Left ventricle myocardium inferior (tissue), 1 donor: ENCODE measurements at regions not wholly inside any gene's neighbourhood (a gene's known extent, or its start where the extent isn't known, plus 50 kb on each side); places are given as distances from the start of the nearest gene placed in this dataset.

Source experiments
- DNase-seq: peaks from one replicate; pipeline ENCODE4 v3.0.0-alpha.2; 2020
- H3K27ac ChIP-seq: fragments of 200-600 bp; replicated peaks from 2 replicates; pipeline ENCODE4 v1.8.0; 2021
- H3K27me3 ChIP-seq: fragments of 200-600 bp; 2 replicates; pipeline ENCODE4 v1.8.0; 2021; ENCODE audit warnings: low read depth
- H3K36me3 ChIP-seq: fragments of 200-600 bp; 2 replicates; pipeline ENCODE4 v1.8.0; 2021
- H3K4me1 ChIP-seq: fragments of 200-600 bp; 2 replicates; pipeline ENCODE4 v1.8.0; 2021
- H3K4me3 ChIP-seq: fragments of 200-600 bp; 2 replicates; pipeline ENCODE4 v1.8.0; 2021; ENCODE audit warnings: mild to moderate bottlenecking, moderate library complexity
- H3K9me3 ChIP-seq: fragments of 200-600 bp; replicated peaks from 2 replicates; pipeline ENCODE4 v1.8.0; 2021
- intact Hi-C: fragments of 100-400 bp; cut with micrococcal nuclease; formaldehyde crosslinking; loops from one replicate; pipeline ENCODE4 v1.11.0; 2022
- TF ChIP-seq, protein P1 (sequence below): fragments of 200-600 bp; IDR thresholded peaks from 2 replicates; pipeline ENCODE4 v1.8.0; 2021; ENCODE audit warnings: antibody characterized with exemption, mild to moderate bottlenecking, borderline replicate concordance
- donor health status: DM: no; HTN: yes; CAD: no; lungs with severe emphysema.

DNA sequence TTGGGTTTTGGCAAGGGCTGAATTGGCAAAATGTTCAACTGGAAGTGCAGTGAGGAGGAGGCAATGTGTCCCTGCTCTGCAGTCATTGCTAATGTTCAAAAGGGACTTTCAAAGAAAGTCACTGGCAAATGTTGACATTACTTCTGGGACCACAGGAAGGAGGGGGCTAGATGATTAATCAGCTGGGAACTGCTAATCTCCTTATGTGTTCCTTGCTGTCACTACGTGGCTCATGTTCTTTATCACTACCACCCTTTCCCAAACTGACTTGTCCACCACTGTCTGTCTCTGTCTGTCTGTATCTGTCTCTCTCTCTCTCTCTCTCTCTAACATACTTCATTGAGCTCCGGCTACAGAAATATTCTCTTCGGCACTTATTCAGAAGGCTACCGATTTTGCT lies 86.9 kb upstream of the MTPN start:
- no peaks in the 10 kb centered on the region for H3K4me1 ChIP-seq
- no peaks in the 10 kb centered on the region for H3K27me3 ChIP-seq
- TF ChIP-seq, protein P1, sequence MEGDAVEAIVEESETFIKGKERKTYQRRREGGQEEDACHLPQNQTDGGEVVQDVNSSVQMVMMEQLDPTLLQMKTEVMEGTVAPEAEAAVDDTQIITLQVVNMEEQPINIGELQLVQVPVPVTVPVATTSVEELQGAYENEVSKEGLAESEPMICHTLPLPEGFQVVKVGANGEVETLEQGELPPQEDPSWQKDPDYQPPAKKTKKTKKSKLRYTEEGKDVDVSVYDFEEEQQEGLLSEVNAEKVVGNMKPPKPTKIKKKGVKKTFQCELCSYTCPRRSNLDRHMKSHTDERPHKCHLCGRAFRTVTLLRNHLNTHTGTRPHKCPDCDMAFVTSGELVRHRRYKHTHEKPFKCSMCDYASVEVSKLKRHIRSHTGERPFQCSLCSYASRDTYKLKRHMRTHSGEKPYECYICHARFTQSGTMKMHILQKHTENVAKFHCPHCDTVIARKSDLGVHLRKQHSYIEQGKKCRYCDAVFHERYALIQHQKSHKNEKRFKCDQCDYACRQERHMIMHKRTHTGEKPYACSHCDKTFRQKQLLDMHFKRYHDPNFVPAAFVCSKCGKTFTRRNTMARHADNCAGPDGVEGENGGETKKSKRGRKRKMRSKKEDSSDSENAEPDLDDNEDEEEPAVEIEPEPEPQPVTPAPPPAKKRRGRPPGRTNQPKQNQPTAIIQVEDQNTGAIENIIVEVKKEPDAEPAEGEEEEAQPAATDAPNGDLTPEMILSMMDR: no peak
- no peak for DNase-seq
- H3K27ac ChIP-seq: no peak overlapping the region
- intact Hi-C loops: no loop called here
- no peaks in the 10 kb centered on the region for H3K9me3 ChIP-seq
- H3K4me3 ChIP-seq: no peak overlapping the region
- H3K36me3 ChIP-seq: no peaks in the 10 kb centered on the region

DNA sequence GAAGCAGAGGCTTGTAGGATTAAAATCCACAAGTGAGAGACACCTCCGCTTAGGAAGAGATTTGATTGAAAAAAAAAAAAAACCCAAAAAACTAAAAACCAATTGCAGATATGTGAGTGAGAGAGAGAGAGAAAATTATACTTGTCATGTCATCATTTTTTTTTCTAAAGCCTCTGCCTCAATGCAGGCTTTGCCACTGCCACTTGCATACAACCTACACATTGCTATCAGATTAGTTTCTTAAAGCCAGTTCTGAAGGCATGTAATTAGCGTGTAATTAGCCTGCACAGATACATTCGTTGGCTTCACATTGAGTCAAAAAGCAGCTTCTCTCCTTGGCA lies 86.1 kb upstream of the MTPN start:
- TF ChIP-seq, protein P1: no peak
- no peak for DNase-seq
- intact Hi-C loops: no loop called here

DNA sequence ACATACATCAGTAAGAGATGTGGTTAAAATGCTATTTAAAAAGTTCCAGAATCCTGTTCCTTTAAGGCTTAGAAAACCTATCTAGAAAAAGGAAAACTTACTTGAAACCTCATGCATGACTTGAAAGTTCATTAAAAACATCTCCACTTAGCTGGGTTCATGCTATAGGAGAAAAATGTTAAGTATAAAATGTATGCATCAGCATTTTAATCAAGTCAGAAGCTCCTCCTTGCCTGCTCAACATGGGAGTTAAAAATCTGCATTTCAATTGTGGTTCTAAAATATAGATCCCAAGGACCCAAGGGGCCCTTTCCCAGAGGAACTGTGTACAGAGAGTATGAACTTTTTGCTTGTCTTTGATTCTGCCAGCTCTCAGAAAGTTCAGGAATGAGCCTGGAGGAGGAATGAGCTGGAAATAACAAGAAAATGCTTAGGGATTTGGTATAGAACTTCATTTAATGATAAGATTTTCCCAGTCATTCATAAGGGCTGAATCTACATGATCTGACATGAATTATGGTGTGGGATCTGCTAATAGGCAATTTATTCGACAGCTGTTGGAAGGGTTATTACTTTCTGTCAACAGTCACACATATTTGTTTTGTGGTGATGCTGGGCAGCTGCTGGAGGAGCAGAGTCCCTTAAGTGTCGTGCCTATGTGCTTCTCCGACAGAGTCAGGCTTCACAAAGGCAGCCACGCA lies 85.6 kb upstream of the MTPN start:
- H3K4me1 ChIP-seq: peaks cover 2% of the 10 kb centered on the region
- H3K27ac ChIP-seq: no peak overlapping the region
- DNase-seq: no peak
- no peaks in the 10 kb centered on the region for H3K36me3 ChIP-seq
- TF ChIP-seq, protein P1: no peak
- H3K9me3 ChIP-seq: no peaks in the 10 kb centered on the region
- H3K4me3 ChIP-seq: no peak overlapping the region
- intact Hi-C loops: no loop called here
- H3K27me3 ChIP-seq: no peaks in the 10 kb centered on the region

More for the DNA sequence above, 86.1 kb upstream of the MTPN start:
- H3K4me1 ChIP-seq: no peaks in the 10 kb centered on the region
- H3K4me3 ChIP-seq: no peak overlapping the region
- H3K27me3 ChIP-seq: no peaks in the 10 kb centered on the region
- H3K9me3 ChIP-seq: no peaks in the 10 kb centered on the region
- H3K27ac ChIP-seq: no peak overlapping the region
- H3K36me3 ChIP-seq: no peaks in the 10 kb centered on the region

DNA sequence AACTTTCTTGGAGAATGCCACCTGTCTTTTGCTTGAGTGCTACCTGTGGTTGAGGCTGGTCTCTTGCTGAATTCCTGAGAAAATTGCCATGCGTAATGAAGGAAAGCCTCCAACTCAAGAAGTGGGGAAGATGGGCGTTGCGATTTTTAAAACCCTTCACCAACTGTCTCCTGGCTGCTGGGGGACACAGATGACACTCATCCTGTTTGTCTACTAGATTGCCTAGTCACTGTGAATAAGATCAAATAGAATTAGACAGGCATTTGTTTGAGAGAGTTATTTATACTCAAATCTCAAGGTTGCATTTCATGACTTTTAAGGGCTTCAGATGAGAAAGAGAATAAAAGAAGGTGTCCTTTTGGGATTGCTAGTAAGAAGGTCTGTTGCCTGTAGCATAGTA lies 84.3 kb upstream of the MTPN start:
- intact Hi-C loops: no loop called here
- TF ChIP-seq, protein P1: no peak
- Histone ChIP-seq H3K4me3 (no peak overlapping the region), H3K27me3 (no peaks in the 10 kb centered on the region), H3K9me3 (no peaks in the 10 kb centered on the region), H3K27ac (no peak overlapping the region), H3K36me3 (no peaks in the 10 kb centered on the region), H3K4me1 (peaks cover 4% of the 10 kb centered on the region)
- DNase-seq: no peak

DNA sequence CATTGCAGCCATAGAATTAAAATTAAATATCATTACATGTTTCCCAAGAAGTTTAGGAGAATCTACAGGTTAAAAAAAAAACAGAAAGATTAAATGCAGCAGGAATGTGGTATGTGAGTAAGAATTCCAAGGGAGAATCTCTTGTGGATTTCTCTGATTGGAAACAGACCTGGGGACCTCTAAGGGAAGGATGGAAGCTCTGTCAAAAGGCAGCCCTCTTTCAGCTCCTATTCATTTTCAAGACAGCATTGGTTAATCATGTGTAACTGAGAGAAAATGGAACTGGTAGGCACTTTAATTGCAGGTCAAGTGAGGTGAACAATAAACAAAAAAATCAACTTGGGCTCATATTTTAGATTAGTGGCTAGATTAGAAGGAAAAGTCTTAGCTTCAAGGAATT lies 81.4 kb upstream of the MTPN start:
- TF ChIP-seq, protein P1: no peak
- no peaks in the 10 kb centered on the region for H3K27me3 ChIP-seq
- intact Hi-C loops: no loop called here
- no peak overlapping the region for H3K27ac ChIP-seq
- no peak for DNase-seq
- no peaks in the 10 kb centered on the region for H3K36me3 ChIP-seq
- H3K4me1 ChIP-seq: peaks cover 4% of the 10 kb centered on the region
- no peaks in the 10 kb centered on the region for H3K9me3 ChIP-seq
- H3K4me3 ChIP-seq: no peak overlapping the region

DNA sequence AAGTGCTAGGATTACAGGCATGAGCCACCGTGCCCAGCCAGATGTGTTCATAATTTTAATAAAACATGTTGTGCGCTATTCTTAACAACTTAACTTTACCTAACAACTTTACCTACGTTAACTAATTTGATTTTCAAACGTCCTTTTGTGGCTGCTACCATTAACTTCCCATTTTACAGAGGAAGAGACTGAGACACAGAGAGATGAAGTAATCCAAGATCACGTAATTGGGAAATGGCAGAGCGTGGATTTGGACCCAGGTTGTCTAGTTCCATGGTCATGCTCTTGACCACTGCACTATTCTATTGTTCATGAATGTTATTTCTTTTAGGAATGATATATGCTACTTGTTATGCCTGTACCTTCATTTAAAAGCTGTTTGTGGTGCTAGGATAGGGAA lies 80.3 kb upstream of the MTPN start:
- intact Hi-C loops: no loop called here
- TF ChIP-seq, protein P1: no peak
- no peaks in the 10 kb centered on the region for H3K27me3 ChIP-seq
- DNase-seq: no peak
- H3K27ac ChIP-seq: no peak overlapping the region
- H3K9me3 ChIP-seq: no peaks in the 10 kb centered on the region
- H3K4me3 ChIP-seq: no peak overlapping the region
- peaks cover 4% of the 10 kb centered on the region for H3K4me1 ChIP-seq
- H3K36me3 ChIP-seq: no peaks in the 10 kb centered on the region
